GM12878 (cell line): ENCODE measurements at regions not wholly inside any gene's neighbourhood (a gene's known extent, or its start where the extent isn't known, plus 50 kb on each side); places are given as distances from the start of the nearest gene placed in this dataset.

Experiments used
- ATAC-seq: fragments of 200-7000 bp; cut with Tn5 transposase; 3 replicates; pipeline ENCODE4 v1.9.1; 2020; ENCODE audit warnings: mild to moderate bottlenecking, moderate library complexity
- BruUV-seq: library from RNA; stranded (reverse); fragments of 400-500 nt; replicated peaks from 2 replicates; lab custom pipeline; 2021; lab: Mats Ljungman, UMichigan
- CTCF ChIA-PET: fragments of 300-600 bp; sonication (Branson Sonifier 250); formaldehyde crosslinking; extraction: SDS; loops from one replicate; lab custom pipeline; 2021; ENCODE audit warnings: inconsistent platforms; lab: Yijun Ruan, JAX
- POLR2A ChIA-PET: fragments of 350-600 bp; formaldehyde crosslinking; extraction: SDS; loops from one replicate; lab custom pipeline; 2021; ENCODE audit warnings: inconsistent platforms; lab: Charles Lee
- RAD21 ChIA-PET: fragments of 300-600 bp; sonication (Branson Sonifier 250); formaldehyde crosslinking; loops from one replicate; lab custom pipeline; 2023; ENCODE audit warnings: antibody characterized with exemption; ENCODE audit not compliant: unreplicated experiment; lab: Charles Lee
- SMC1A ChIA-PET: fragments of 300-600 bp; sonication (Branson Sonifier 250); formaldehyde crosslinking; loops from one replicate; lab custom pipeline; 2023; ENCODE audit not compliant: unreplicated experiment, uncharacterized antibody; lab: Charles Lee
- DNase-seq: peaks from one replicate; pipeline ENCODE4 v3.0.0-alpha.2; 2011; ENCODE audit warnings: low read depth, low spot score
- FAIRE-seq: peaks from 3 replicates; lab custom pipeline; 2011; peaks lifted over from hg19 to GRCh38; lab: Jason Lieb, UNC
- H2AFZ ChIP-seq: 2 replicates; pipeline ENCODE4 v1.6.0; 2011; ENCODE audit warnings: low read depth, low read length, control low read depth; ENCODE audit not compliant: control insufficient read depth
- H3K27ac ChIP-seq: 2 replicates; pipeline ENCODE4 v1.5.1; 2011; ENCODE audit warnings: control low read depth; ENCODE audit not compliant: control insufficient read depth, insufficient read depth
- H3K27me3 ChIP-seq, 2 experiments: replicated peaks in 1 of 2; 2 replicates each; pipeline versions ENCODE4 v1.6.0 to v1.6.1; 2011; ENCODE audit warnings: low read length in 1 of 2; ENCODE audit not compliant: control insufficient read depth in 2 of 2, insufficient read depth in 2 of 2
- H3K36me3 ChIP-seq, 2 experiments: 2 replicates each; pipeline ENCODE4 v1.5.1; 2011; ENCODE audit warnings: low read length in 1 of 2; ENCODE audit not compliant: control insufficient read depth in 2 of 2, insufficient read depth in 2 of 2
- H3K4me1 ChIP-seq: 2 replicates; pipeline ENCODE4 v1.6.1; 2011; ENCODE audit warnings: mild to moderate bottlenecking, low read length, moderate library complexity, mixed read lengths; ENCODE audit not compliant: control insufficient read depth, insufficient read depth
- H3K4me2 ChIP-seq: 2 replicates; pipeline ENCODE4 v1.6.0; 2011; ENCODE audit warnings: control low read depth; ENCODE audit not compliant: control insufficient read depth, insufficient read depth
- H3K4me3 ChIP-seq: fragments of 200-600 bp; sonication (generic); 2 replicates; pipeline ENCODE4 v1.5.1; 2016
- H3K79me2 ChIP-seq: 2 replicates; pipeline ENCODE4 v1.6.0; 2011; ENCODE audit warnings: low read length; ENCODE audit not compliant: control insufficient read depth, insufficient read depth
- H3K9ac ChIP-seq: 2 replicates; pipeline ENCODE4 v1.8.0; 2011; ENCODE audit warnings: low read length, control low read depth, mixed read lengths; ENCODE audit not compliant: control insufficient read depth, insufficient read depth
- H3K9me3 ChIP-seq: replicated peaks from 3 replicates; pipeline ENCODE4 v1.5.1; 2011; ENCODE audit warnings: mild to moderate bottlenecking, low read length; ENCODE audit not compliant: control insufficient read depth, insufficient read depth
- H4K20me1 ChIP-seq: 2 replicates; pipeline ENCODE4 v1.6.0; 2011; ENCODE audit not compliant: control insufficient read depth, insufficient read depth
- ATF2 ChIP-seq: IDR thresholded peaks from 2 replicates; pipeline ENCODE4 v1.6.1; 2012; ENCODE audit warnings: low read length, inconsistent platforms
- CBX3 ChIP-seq: fragments of 200-600 bp; sonication (generic); IDR thresholded peaks from 2 replicates; pipeline ENCODE4 v1.6.1; 2016; ENCODE audit warnings: low read depth, borderline replicate concordance
- CEBPB ChIP-seq, 2 experiments: fragments of 150-350 bp in 1 of 2; IDR thresholded peaks; 2 replicates each; pipeline ENCODE4 v1.6.1; 2012 to 2014; ENCODE audit warnings: low read depth in 2 of 2, low read length in 2 of 2, borderline replicate concordance in 1 of 2, inconsistent platforms in 1 of 2
- EGR1 ChIP-seq, 2 experiments: IDR thresholded peaks; 1 replicate in 1 of 2; 2 replicates in 1 of 2; pipeline ENCODE4 v1.6.1; 2011 to 2012; ENCODE audit warnings: low read depth in 2 of 2, low read length in 2 of 2, borderline replicate concordance in 1 of 2, mild to moderate bottlenecking in 1 of 2, moderate library complexity in 1 of 2
- FOXK2 ChIP-seq: fragments of 450-650 bp; IDR thresholded peaks from 2 replicates; pipeline ENCODE4 v1.6.1; 2017; ENCODE audit warnings: mild to moderate bottlenecking, moderate library complexity
- JUNB ChIP-seq: IDR thresholded peaks from 2 replicates; pipeline ENCODE4 v1.6.1; 2016; ENCODE audit warnings: antibody characterized with exemption, mild to moderate bottlenecking
- NKRF ChIP-seq: fragments of 450-650 bp; conservative IDR thresholded peaks from 2 replicates; pipeline ENCODE4 v1.6.1; 2017; ENCODE audit warnings: mild to moderate bottlenecking, moderate library complexity
- TAF1 ChIP-seq: IDR thresholded peaks from 2 replicates; pipeline ENCODE4 v1.6.1; 2011; ENCODE audit warnings: mild to moderate bottlenecking, low read depth, low read length, borderline replicate concordance
- TBL1XR1 ChIP-seq: IDR thresholded peaks from 2 replicates; pipeline ENCODE4 v1.6.1; 2012; ENCODE audit warnings: low read depth, low read length, improper control_type of control experiment
- USF2 ChIP-seq: IDR thresholded peaks from 2 replicates; pipeline ENCODE4 v1.6.1; 2011; ENCODE audit warnings: low read depth, low read length, improper control_type of control experiment, borderline replicate concordance
- ZBTB4 ChIP-seq: fragments of 450-650 bp; formaldehyde crosslinking; IDR thresholded peaks from 2 replicates; pipeline ENCODE4 v1.4.0; 2022; ENCODE audit warnings: mild to moderate bottlenecking, moderate library complexity
- ZNF207 ChIP-seq: fragments of 450-650 bp; IDR thresholded peaks from 2 replicates; pipeline ENCODE4 v1.6.1; 2014; ENCODE audit warnings: antibody characterized with exemption, mild to moderate bottlenecking, borderline replicate concordance
- WGBS: methylation state at CpG from one replicate; pipeline ENCODE4 v1.1.6; 2016; ENCODE audit warnings: low lambda C conversion rate; ENCODE audit not compliant: insufficient replicate concordance, insufficient coverage; ENCODE audit errors: missing lambda C conversion rate; 5-methylcytosine and 5-hydroxymethylcytosine counted together
- in situ Hi-C: fragments of 300-500 bp; cut with MboI; formaldehyde crosslinking; loops from 9 replicates; pipeline ENCODE4 v1.14.3; 2018; ENCODE audit warnings: mixed read lengths
- intact Hi-C: fragments of 100-400 bp; cut with micrococcal nuclease; formaldehyde crosslinking; loops from one replicate; pipeline ENCODE4 v1.14.2; 2022; ENCODE audit not compliant: unreplicated experiment
- TF ChIP-seq, protein P1 (sequence below): fragments of 450-650 bp; IDR thresholded peaks from 2 replicates; pipeline ENCODE4 v1.6.1; 2017; ENCODE audit warnings: antibody characterized with exemption, mild to moderate bottlenecking, moderate library complexity

GRCh38 chr1:37184789-37185188, 150.5 kb upstream of the GRIK3 start:
- ChIA-PET POLR2A (interaction anchor here (0.6 kb wide), 1 partner anchor 174 kb away, joined by 3 read pairs; no protein-coding TSS in a partner anchor), SMC1A (no interaction called here), CTCF (interaction anchor here (0.6 kb wide), 1 partner anchor 233 kb away, joined by 3 read pairs; no protein-coding TSS in a partner anchor), RAD21 (no interaction called here)
- Histone ChIP-seq H3K4me1 (no peaks in the 10 kb centered on the region), H3K4me2 (no peak overlapping the region), H3K27me3 (no peaks in the 10 kb centered on the region), H3K27ac (no peak overlapping the region), H2AFZ (no peak overlapping the region), H3K9me3 (no peaks in the 10 kb centered on the region), H3K36me3 (no peaks in the 10 kb centered on the region), H3K79me2 (no peaks in the 10 kb centered on the region), H3K9ac (no peak overlapping the region), H4K20me1 (no peaks in the 10 kb centered on the region), H3K4me3 (no peak overlapping the region)
- in situ Hi-C loops (no loop called here), intact Hi-C loops (no loop called here)
- ATAC-seq (no peak), FAIRE-seq (no peak), DNase-seq (no peak)
- no TSS peak for BruUV-seq
- 0% methylated on average over 1 of the region's 1 CpG for WGBS
- no peak for TF ChIP-seq TAF1
- TF ChIP-seq FOXK2 = no peak
- no peak for TF ChIP-seq TBL1XR1
- TF ChIP-seq ZBTB4 = no peak
- TF ChIP-seq, protein P1, sequence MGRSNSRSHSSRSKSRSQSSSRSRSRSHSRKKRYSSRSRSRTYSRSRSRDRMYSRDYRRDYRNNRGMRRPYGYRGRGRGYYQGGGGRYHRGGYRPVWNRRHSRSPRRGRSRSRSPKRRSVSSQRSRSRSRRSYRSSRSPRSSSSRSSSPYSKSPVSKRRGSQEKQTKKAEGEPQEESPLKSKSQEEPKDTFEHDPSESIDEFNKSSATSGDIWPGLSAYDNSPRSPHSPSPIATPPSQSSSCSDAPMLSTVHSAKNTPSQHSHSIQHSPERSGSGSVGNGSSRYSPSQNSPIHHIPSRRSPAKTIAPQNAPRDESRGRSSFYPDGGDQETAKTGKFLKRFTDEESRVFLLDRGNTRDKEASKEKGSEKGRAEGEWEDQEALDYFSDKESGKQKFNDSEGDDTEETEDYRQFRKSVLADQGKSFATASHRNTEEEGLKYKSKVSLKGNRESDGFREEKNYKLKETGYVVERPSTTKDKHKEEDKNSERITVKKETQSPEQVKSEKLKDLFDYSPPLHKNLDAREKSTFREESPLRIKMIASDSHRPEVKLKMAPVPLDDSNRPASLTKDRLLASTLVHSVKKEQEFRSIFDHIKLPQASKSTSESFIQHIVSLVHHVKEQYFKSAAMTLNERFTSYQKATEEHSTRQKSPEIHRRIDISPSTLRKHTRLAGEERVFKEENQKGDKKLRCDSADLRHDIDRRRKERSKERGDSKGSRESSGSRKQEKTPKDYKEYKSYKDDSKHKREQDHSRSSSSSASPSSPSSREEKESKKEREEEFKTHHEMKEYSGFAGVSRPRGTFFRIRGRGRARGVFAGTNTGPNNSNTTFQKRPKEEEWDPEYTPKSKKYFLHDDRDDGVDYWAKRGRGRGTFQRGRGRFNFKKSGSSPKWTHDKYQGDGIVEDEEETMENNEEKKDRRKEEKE = no peak
- no peak for TF ChIP-seq USF2
- TF ChIP-seq JUNB = no peak
- TF ChIP-seq CEBPB (IDR thresholded peaks at IDR 0.05; ENCODE audit: borderline replicate concordance in 1 of 2, low read depth in 2 of 2, low read length in 2 of 2) = no peak
- TF ChIP-seq CBX3 = no peak
- no peak for TF ChIP-seq NKRF
- TF ChIP-seq EGR1 (IDR thresholded peaks at IDR 0.05; ENCODE audit: borderline replicate concordance in 1 of 2, low read depth in 2 of 2, low read length in 2 of 2) = no peak
- TF ChIP-seq ZNF207 = no peak
- no peak for TF ChIP-seq ATF2
